NK-92 treated with Interleukin-12 subunit alpha and Interleukin-12 subunit beta, amount 100 ng/mL, for 24 hours (cell line): ENCODE measurements at regions not wholly inside any gene's neighbourhood (a gene's known extent, or its start where the extent isn't known, plus 50 kb on each side); places are given as distances from the start of the nearest gene placed in this dataset.
"Not testable (repeated sequence)": the region's sequence is repeated elsewhere in the genome, so short reads cannot be mapped to it uniquely, and the experiment has no call there.

Experiments
- DNase-seq: peaks from one replicate; lab custom pipeline; 2025; lab: John Stamatoyannopoulos, UW

DNA sequence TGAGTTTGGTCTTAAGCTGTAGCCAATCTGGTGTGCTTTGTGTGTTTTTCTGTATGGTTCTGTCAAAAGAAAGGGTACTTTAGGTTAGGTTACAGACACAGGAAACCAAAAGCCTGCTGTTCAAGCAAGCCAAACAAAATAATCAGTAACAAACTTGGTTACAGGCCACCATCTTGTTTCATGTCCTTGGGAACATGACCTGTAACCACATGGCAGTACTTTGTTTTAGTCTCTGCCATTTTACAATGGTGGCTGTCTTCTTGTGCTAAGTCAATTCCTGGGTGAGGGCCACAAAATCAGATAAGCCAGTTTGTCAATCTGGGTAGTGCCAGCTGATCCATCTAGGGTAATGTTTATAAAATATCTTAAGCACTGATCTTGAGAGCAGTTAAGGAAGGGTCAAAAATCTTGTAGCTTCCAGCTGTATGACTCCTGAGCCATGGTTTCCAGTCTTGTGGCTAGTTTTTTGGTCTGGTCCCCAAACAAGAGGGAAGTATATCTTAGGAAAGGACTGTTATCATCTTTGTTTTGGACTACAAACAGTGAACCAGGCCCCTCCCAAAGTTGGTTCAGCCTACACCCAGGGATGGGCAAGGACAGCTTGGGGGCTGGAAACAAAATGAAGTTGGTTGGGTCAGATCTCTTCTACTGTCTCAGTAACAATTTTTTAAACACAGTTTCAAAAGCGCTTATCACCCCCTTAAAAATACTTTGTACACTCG is 90.0 kb downstream of the IGLL5 start:
- DNase-seq = no peak

DNA sequence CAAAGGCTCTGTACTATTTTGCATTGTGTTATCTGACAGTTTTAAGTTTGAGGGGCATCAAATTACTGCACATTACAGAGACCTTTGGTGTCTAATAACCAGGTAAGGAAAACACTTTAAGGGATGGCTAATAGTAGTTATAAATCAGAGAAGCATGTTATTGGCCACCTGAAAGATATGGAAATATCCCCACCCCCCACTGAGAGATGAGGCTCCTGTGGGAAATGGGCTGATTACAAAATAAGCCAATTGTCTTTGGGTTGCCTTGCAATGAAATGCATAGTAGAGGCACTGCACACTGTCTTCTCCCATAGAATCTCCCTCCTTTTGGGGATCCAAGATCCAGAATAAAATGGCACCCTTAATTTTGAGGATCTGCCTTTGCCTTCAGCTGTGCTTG is 91.0 kb downstream of the IGLL5 start:
- no peak for DNase-seq

DNA sequence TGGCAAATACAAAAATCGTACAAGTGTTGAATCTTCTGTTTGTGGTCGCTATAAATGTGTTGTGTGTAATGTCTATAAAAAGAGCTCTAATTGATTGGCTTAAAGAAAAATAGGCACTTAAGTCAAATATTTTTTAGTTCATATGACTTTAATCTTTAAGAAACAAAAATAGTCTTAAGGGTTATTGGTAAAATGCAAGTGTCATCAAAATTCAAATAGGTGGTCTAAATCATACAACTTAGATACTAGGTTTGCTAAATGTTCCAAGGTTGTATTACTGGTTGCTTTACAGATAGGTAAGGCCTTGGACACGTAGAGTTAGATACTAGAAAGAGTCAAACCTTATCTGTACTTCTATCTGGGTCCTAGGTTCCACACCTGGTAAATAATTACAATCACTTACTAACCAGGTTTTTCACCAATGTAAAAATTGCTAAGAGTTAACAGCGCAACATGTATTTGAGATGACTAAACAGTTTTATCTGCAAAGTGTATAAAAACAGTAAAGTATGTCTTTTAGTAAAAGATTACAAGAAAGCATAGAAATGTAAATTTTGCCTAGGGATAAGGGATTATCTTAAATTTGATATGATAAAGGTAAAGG is 91.1 kb upstream of the GNAZ start:
- DNase-seq = no peak

DNA sequence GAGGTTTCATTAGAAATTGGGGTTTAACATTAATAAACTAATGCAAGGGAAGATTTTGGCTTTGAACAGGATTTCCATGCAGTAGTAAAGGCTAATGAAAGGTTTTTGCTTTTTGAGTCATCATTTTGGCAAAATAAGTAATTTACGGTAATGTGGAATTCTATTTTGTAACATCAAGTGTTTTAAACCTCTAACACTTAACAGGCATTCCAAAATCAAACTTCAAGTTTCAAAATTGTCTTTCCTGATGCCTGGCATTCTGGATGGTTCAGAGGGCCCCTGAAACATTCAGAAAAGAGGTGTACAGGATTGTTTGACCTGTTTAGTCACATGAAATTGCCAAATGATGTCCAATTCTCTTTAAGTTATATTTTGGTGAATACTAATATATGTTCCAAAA is 90.4 kb upstream of the GNAZ start:
- no peak for DNase-seq

DNA sequence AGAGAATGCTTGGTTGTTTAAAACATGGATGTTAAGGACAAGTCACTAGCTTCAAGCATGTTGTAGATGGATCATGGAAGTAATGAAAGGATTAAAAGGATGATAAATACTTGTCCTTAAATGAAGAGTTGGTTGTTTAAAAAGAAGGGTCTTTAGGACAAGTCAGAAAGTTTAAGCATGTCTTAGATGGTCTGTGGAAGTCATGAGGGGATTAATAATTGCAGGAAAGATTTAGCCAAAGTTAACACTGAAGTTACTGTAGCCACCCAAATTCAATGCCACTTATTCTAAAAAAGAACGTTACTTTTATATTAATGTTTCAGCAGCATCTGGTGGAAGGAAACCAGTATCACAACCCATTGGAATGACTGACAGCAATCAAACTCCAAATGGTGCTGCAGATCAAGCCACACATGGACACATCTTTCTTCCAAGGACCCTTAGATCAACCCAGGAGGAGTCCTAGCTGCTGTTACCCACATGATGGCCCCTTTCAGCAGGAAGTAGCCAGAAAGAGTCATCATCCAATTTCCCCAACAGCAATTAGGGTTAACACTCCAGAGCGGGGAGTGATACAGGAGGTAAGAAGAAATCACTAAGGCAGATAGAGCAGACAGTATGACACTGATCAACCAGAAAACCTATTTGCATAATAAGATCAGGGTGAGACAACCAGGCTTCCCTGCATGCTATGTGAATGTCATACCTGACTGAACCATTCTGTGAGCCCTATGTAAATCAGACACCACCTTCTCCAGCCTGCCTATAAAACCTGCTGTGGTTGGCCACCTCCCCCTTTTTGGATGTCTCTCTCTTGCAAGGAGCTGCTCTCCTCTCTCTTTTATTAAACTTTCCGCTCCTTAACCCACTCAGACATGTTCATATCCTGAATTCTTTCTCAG is 88.4 kb upstream of the GNAZ start:
- DNase-seq = no peak

DNA sequence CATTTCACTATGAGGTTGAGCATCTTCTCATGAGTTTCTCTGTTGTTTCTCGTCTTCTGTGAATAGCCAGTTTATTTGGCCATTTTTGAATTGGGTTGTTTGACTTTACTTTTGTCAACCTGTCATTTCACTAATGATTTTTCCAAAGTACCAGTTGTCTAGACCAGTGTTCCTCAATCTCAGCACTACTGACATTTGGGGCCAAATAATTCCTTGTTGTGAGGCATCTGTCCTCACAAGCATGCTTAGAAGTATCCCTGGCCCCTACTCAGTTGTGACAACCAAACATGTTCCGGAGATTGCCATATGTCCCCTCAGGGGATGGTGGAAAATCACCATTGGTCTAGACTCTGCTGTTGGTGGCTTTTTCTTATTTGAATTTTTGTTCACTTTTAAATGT is 87.7 kb upstream of the GNAZ start:
- DNase-seq = no peak

DNA sequence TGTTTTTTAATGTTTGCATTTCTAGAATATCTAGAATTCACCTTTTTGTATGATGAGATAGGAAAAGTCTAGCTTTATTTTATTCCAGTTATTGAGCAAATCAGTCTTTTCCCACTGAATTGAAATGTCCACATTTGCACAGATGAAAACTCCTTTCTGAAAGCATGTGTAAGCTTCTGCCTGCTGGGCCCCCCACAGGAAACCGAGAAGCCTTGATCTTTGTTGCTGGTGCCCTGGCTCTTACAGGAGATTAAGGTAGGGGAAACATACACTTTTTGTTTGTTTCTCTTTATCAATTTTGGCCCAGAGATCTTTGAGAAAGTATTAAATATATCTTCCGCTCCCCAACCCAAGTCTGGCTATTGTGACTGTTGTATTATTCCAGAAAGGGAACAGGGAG is 87.2 kb upstream of the GNAZ start:
- DNase-seq = no peak

DNA sequence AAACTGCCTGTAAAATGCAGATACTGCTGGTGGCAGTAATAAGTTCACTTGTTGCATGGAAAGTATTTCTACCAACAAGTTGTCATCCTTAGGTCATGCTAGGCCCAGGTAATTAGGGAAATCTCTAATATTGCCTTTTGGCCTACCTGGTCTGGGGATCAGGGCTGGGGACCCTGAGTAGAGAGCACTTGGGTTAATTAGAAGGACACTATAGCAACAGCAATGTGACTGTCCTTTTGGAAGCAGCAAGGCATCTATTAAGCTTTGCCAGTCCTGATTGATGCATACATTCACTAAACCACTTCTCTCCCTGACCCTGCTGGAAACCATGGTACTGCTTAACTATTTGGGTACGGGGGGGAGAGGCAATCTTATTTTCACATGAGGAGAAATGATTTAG is 86.5 kb upstream of the GNAZ start:
- no peak for DNase-seq

DNA sequence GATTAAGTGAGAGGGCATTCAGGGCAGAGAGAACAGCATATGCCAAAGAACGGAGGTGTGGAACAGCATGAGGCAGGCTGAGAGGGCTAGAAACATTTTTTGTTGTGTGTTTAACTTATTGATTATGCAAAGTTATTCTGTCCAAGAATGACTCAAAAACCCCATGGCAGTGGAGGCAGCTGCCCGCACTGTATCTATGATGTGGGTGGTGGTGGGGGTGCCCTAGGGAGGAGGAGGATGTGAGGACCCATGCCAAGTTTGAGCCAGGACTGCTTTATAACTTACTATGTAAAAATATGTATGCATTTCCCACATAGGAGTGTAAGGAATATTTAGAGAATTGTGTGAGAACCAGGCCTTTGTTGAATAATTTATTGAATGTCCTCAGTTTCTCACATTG is 85.4 kb upstream of the GNAZ start:
- no peak for DNase-seq

DNA sequence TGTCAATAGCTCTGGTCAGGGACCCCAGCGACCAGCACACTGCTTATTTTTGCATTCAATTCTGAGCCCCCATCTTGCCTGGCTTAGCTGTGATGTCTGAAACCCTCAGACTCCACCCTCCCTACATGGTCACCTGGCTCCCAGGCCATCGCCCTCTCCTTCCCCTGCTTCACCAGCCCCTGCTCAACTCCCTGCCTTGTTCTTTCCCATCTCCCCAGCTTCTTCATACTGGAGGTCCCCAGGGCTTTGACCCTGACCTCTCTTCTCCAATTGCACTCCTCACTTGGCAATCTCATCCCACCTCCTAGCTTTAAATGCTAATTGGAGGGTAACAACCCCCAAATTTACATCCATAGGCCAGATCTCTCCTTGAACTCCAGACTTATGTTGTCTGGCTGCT is 84.3 kb upstream of the GNAZ start:
- DNase-seq = no peak

DNA sequence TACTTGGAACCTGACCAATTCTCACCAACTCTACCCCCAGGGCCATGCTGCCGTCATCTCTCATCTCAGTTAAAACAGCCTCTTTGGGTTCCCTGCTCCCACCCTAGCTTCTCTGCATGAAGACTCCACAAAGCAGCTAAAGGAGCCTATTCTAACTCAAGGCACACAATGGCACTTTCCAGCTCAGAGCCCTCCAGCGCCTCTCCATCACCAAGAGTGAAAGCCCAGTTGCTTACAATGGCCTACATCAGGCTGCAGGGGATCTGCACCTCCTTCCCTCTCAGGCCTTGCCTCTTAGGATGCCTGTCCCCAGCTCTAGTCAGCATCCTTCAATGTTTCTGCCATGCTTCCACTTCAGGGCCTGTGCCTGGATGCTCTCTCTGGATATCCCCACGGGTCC is 83.7 kb upstream of the GNAZ start:
- no peak for DNase-seq

DNA sequence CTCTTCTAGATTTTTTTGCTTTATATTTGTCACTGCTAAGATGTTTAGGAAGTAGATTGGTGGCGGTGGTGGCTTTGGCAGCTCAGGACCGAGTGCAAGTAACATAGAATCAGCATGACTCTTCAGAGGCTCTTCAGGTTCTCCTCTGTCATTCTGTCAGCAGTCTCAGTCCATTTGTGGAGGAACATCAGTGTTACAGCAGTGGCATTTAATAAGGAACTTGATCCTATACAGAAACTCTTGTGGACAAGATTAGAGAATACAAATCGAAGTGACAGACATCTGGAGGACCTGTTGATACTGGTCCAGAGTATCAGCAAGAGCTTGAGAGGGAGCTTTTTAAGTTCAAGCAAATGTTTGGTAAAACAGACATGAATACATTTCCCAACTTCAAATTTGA is 82.2 kb upstream of the GNAZ start:
- no peak for DNase-seq

DNA sequence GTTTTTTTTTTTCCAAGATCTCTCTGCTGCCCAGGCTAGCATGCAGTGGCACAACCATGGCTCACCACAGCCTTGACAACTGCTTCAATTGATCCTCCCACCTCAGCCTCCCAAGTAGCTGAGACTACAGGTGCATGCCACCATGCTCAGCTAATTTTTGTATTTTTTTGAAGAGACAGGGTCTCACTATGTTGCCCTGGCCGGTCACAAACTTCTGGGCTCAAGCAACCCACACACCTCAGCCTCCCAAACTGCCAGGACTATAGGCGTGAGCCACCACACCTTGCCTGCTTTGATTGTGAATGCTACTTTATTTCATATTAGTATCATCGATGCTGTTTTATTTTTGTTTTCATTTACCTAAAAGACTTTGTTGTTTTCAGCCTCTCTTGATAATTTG is 81.5 kb upstream of the GNAZ start:
- no peak for DNase-seq

DNA sequence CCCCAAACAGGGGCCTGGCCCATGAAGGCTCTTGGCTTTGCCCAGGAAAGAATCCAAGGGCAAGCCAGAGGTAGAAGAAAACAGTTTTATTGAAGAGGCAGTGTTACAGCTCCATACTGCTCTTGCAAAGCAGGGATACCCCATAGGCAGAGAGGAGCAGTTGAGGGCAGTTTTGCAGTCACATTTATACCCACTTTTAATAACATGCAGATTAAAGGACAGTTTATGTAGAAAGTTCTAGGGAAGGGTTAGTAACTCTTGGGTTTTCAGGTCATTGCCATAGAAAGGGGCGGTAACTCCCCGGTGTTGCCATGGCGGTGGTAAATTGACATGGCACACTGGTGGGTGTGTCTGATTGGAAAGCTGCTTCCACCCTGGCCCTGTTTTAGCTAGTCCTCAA is 80.5 kb upstream of the GNAZ start:
- DNase-seq = no peak

DNA sequence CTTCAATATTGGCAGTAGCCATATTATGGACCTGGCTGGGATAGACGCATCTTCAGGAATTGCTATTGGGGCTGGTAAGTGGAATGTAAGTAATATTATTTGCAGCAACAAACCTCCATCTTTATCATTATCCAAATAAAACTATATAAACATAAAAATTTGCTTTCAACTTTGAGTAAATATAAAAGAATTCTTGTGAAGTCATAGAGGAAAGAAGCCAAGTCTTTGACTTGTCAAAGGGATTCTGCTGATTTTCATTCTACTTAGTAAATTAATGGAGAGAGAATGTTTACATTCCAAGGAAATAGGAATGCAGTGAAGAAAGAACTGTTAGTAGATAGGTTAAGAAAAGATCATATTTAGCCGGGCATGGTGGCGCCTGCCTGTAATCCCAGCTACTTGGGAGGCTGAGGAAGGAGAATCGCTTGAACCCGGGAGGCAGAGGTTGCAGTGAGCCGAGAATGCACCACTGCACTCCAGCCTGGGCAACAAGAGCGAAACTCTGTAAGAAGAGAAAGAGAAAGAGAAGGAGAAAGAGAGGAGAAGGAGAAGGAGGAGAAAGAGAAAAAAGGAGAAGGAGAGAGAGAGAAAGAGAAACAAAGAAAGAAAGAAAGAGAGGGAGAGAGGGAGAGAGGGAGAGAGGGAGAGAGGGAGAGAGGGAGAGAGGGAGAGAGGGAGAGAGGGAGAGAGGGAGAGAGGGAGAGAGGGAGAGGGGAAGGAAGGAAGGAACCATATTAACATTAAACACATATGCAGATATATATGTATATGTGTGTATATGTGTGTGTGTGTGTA is 79.4 kb upstream of the GNAZ start:
- not testable (repeated sequence) for DNase-seq

DNA sequence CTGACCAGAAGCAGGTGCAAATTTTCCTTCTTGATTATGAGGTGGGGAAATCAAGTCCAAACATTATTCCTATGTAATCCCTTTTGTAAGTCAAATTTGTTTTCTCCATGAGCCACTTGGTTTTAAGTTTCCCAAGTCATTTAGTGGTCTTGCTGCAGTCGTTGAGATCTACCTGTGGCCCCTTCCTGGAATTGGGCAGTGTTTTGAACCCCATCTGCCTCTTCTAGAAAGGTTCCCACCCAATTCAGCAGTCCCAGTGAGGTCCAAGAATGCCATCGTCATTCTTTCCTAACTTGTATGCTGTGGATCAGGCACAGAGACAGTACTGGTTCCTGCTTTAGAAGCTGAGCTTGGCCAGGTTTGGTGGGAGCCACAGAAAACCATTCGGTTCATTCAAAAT is 77.8 kb upstream of the GNAZ start:
- no peak for DNase-seq

DNA sequence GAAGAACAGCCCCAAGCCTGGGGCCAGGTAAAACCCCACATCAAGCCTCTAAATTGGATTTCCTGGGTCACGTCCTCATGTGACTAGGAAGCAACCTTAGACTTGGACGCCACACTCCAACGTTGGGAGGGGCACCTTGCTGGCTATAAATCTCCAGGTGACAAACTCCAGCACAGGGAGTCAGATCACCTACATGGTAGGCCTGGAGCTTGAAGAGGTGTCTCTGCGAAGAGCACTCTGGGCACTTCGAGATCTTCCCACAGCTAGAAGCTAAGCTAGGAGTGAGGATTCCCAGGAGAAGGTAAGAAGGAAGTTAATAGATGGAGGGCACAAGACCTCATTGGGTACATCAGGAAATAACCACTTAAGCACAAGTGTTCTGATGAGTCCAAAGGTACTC is 77.1 kb upstream of the GNAZ start:
- no peak for DNase-seq

DNA sequence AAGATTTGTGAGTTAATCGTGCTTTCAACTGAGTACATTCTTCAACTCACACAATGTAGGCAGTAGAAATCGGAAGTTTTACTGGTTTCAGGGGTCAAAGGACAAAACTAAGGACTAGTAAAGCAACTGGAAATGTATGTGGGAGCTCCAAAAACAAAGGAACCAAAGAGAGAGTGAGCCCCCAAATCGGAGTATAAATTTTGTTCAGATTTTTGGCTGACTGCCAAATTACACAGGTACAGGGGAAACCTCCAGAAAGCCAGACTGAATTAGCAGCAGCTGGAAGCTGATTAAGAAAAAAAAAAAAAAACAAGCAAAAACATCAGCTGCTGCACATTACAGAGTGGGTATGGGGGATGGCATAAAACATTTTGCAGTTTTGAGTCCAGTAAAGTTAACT is 75.2 kb upstream of the GNAZ start:
- DNase-seq = no peak

DNA sequence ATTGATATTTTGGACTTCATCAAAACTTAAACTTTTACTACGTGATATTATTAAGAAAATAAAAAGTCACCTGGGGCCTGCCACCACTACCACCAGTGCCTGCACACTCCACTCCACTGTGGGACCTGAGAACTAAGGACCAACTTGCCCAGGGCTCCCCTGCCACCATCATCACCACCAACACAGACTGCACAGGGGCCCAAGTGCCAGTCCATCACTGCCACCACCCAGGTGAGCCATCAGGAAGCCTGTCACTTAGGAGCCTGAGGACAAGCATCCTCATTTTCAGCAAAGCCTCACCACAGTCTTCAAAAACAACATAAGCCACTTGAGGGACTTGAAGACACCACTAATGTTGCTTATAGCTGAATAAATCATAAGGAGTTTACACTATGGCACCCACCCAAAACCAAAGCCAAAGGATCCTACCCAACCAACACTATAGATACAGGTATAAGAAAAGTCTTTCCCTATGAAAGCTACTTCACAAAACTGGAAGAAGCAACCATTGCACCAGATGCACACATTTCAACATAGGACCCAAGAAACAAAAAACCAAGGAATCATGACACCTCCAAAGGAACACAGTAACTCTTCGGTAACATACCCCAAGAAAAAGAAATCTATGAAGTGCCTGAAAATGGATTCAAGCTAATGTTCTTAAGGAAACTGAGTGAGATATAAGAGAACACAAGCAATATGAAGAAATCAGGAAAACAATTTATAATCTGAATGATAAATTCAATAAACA is 73.6 kb upstream of the GNAZ start:
- no peak for DNase-seq

DNA sequence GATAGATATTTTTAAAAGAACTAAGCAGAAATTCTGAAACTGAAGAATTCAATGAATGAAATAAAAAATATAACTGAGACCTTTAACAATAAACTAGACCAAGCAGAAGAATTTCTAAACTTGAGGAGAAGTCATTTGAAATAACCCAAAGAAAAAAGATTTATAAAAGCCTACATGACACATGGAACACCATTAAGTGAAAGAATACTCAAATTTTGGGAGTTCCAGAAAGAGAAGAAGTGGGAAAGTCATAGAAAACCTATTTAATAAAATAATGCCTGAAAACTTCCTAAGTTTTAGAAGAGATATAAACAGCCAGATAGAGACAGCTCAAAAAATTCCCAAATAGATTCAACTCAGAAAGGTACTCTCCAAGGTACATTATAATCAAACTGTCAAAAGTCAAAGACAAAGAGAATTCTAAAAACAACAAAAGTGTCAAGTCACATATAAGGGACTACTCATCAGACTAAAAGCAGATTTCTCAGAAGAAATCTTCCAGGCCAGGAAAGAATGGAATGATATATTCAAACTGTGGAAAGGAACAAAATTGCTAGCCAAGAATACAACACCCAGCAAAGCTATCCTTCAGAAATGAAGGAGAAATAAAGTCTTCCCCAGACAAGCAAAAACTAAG is 72.9 kb upstream of the GNAZ start:
- no peak for DNase-seq

DNA sequence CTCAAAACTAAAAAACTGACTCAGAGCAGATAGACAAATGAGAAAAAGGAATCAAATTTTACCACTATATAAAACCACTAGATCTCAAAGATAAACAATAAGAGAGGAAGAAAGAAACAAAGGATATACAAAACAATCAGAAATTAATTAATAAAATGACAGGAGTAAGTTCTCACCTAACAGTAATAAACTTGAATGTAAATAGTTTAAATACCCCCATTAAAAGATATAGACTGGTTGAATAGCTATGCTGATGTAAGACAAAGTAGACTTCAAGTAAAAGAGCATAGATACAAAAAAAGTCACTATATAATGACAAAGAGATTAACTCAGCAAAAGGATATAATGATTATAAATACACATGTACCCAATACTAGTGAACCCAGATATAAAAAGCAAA is 72.3 kb upstream of the GNAZ start:
- no peak for DNase-seq
